Endothelial cell (in vitro differentiated cells): ENCODE measurements at regions not wholly inside any gene's neighbourhood (a gene's known extent, or its start where the extent isn't known, plus 50 kb on each side); places are given as distances from the start of the nearest gene placed in this dataset.
"Not testable (repeated sequence)": the region's sequence is repeated elsewhere in the genome, so short reads cannot be mapped to it uniquely, and the experiment has no call there.

Experiments
- DNase-seq: peaks from one replicate; pipeline ENCODE4 v3.0.0; 2021; ENCODE audit warnings: low spot score
- H3K27ac Mint-ChIP-seq: one replicate; pipeline ENCODE4 v1.8.0; 2021; ENCODE audit warnings: mixed read lengths, inconsistent platforms; ENCODE audit not compliant: unreplicated experiment
- H3K27me3 Mint-ChIP-seq: one replicate; pipeline ENCODE4 v1.8.0; 2021; ENCODE audit warnings: mild to moderate bottlenecking, moderate library complexity, mixed read lengths, inconsistent platforms; ENCODE audit not compliant: unreplicated experiment
- H3K36me3 Mint-ChIP-seq: one replicate; pipeline ENCODE4 v1.8.0; 2021; ENCODE audit warnings: mild to moderate bottlenecking, low read depth, mixed read lengths, inconsistent platforms; ENCODE audit not compliant: unreplicated experiment
- H3K4me1 Mint-ChIP-seq: one replicate; pipeline ENCODE4 v1.8.0; 2021; ENCODE audit warnings: mild to moderate bottlenecking, mixed read lengths, inconsistent platforms; ENCODE audit not compliant: unreplicated experiment
- H3K4me3 Mint-ChIP-seq: one replicate; pipeline ENCODE4 v1.8.0; 2021; ENCODE audit warnings: mild to moderate bottlenecking, mixed read lengths, inconsistent platforms; ENCODE audit not compliant: unreplicated experiment
- H3K9me3 Mint-ChIP-seq: one replicate; pipeline ENCODE4 v1.8.0; 2021; ENCODE audit warnings: mixed read lengths, inconsistent platforms; ENCODE audit not compliant: unreplicated experiment
- CTCF ChIP-seq: fragments of 200-600 bp; sonication (generic); IDR thresholded peaks from one replicate; pipeline ENCODE4 v1.5.0; 2021; ENCODE audit warnings: antibody characterized with exemption; ENCODE audit not compliant: unreplicated experiment

- peaks cover 3% of the 10 kb centered on the region for H3K36me3 Mint-ChIP-seq
- no peak overlapping the region for H3K27ac Mint-ChIP-seq
- no peaks in the 10 kb centered on the region for H3K9me3 Mint-ChIP-seq
- peaks cover 7% of the 10 kb centered on the region for H3K4me1 Mint-ChIP-seq
- DNase-seq, result no peak
- peaks cover 8% of the 10 kb centered on the region for H3K27me3 Mint-ChIP-seq
- TF ChIP-seq CTCF, result no peak
- H3K4me3 Mint-ChIP-seq, result no peak overlapping the region
Observed at GRCh38 chr7:131640686-131641085, 84.3 kb upstream of the PODXL start.

DNA sequence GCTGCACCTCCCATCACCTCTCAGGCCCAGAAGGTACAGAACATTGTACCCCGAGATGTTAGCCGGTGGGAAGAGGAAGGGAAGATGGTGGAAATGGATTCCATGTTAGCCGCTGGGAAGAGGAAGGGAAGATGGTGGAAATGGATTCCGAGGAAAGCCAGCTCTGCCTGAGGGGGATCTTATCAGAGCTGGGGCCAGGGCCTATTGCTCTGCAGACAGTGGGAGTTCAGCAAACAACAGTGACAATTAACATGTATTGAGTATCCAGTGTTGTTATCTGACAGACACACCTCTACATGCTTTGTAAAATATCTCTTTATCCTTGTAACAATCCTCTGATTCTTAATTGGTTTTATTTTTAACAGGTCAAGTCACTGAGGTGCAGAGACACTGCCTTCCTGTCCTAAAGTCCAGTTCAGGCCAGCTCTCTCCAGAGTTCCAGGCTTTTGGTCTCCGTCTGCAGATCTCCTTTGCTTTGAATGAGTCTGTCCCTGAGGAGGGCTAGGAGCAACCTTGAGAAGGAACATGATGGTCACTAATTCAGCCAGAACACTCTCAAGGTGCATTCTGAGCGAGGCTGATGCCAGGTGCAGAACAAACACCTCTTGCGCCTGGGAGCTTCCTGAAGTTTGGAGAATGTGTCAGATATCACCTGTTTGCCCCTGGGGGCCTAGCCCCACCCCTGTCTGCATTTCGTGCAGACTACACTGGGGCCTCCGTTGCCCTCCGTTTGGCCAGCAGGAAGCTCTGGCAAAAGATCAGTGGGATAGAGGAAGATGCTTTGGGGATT, 82.4 kb upstream of the PODXL start:
- Mint-ChIP-seq H3K36me3 (peaks cover 3% of the 10 kb centered on the region), H3K4me1 (peaks cover 7% of the 10 kb centered on the region), H3K27me3 (peaks cover 8% of the 10 kb centered on the region), H3K27ac (no peak overlapping the region), H3K9me3 (no peaks in the 10 kb centered on the region), H3K4me3 (no peak overlapping the region)
- no peak for DNase-seq
- no peak for TF ChIP-seq CTCF

DNA sequence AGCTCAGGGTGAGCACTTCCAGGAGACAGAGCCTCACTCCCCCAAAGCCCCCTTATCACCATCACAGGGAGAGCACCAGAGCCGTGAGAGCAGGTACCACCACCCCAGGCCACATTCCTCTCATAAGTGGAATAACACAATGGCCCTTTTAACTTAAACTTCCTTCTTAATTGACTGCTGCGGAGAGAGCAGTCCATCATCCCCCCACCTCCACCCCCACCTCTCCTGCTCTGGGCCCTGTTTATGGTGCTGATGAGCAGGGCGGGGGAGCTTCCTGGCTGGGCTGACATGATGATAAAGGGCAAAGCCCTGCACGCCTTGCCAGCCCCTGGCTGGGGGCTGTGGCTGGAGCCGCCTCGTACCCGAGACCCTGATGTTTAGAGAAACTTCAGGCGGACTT, 81.4 kb upstream of the PODXL start:
- Mint-ChIP-seq H3K4me3 (no peak overlapping the region), H3K9me3 (no peaks in the 10 kb centered on the region), H3K27me3 (peaks cover 8% of the 10 kb centered on the region), H3K27ac (no peak overlapping the region), H3K4me1 (peaks cover 7% of the 10 kb centered on the region), H3K36me3 (peaks cover 3% of the 10 kb centered on the region)
- TF ChIP-seq CTCF, result no peak
- no peak for DNase-seq

- Mint-ChIP-seq H3K9me3 (no peaks in the 10 kb centered on the region), H3K36me3 (peaks cover 3% of the 10 kb centered on the region), H3K4me3 (no peak overlapping the region), H3K4me1 (no peaks in the 10 kb centered on the region), H3K27ac (no peak overlapping the region), H3K27me3 (peaks cover 4% of the 10 kb centered on the region)
- no peak for DNase-seq
- TF ChIP-seq CTCF, result no peak
Observed at GRCh38 chr7:131636092-131636491, 79.7 kb upstream of the PODXL start.

DNA sequence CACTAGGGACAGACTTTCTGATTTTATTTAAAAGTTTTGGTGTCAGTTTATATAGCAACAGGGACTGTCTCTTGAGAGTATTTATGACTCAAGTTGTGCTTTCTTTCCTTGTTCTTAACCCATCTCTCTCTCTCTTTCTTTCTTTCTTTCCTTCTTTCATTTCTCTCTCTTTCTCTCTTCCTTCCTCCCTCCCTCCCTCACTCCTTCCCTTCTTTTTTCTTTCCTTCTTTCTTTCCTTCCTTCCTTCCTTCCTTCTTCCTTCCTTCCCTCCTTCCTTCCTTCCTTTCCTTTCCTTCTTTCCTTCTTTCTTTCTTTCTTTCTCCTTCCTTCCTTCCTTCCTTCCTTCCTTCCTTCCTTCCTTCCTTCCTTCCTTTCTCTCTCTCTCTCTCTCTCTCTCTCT, 77.8 kb upstream of the PODXL start:
- not testable (repeated sequence) for H3K27ac Mint-ChIP-seq

More for the DNA sequence above, 77.8 kb upstream of the PODXL start:
- not testable (repeated sequence) for H3K4me3 Mint-ChIP-seq, H3K4me1 Mint-ChIP-seq, DNase-seq, H3K27me3 Mint-ChIP-seq, H3K9me3 Mint-ChIP-seq, H3K36me3 Mint-ChIP-seq
